Body of pancreas (tissue), 4 donors: ENCODE measurements at regions not wholly inside any gene's neighbourhood (a gene's known extent, or its start where the extent isn't known, plus 50 kb on each side); places are given as distances from the start of the nearest gene placed in this dataset.

Source experiments
- POLR2A ChIP-seq, 3 donors: fragments of 450-650 bp; IDR thresholded peaks; one replicate each; pipeline ENCODE4 v1.6.1; 2016; ENCODE audit warnings: antibody characterized with exemption in 3 of 3, mild to moderate bottlenecking in 2 of 3
- TF ChIP-seq, protein P1 (sequence below), 7 experiments: fragments of 450-650 bp in 4 of 7; fragments of 200-600 bp in 3 of 7; sonication (generic) in 3 of 7; IDR thresholded peaks; one replicate each; pipeline ENCODE4 v1.5.1; 2016 to 2019; ENCODE audit warnings: antibody characterized with exemption in 7 of 7

GRCh38 chr11:86888164-86889000 lies 66.8 kb downstream of the FZD4 start:
- TF ChIP-seq, protein P1, sequence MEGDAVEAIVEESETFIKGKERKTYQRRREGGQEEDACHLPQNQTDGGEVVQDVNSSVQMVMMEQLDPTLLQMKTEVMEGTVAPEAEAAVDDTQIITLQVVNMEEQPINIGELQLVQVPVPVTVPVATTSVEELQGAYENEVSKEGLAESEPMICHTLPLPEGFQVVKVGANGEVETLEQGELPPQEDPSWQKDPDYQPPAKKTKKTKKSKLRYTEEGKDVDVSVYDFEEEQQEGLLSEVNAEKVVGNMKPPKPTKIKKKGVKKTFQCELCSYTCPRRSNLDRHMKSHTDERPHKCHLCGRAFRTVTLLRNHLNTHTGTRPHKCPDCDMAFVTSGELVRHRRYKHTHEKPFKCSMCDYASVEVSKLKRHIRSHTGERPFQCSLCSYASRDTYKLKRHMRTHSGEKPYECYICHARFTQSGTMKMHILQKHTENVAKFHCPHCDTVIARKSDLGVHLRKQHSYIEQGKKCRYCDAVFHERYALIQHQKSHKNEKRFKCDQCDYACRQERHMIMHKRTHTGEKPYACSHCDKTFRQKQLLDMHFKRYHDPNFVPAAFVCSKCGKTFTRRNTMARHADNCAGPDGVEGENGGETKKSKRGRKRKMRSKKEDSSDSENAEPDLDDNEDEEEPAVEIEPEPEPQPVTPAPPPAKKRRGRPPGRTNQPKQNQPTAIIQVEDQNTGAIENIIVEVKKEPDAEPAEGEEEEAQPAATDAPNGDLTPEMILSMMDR (IDR thresholded peaks at IDR 0.05) = no peak
- no peak for TF ChIP-seq POLR2A (IDR thresholded peaks at IDR 0.05)
